HG03097 (cell line): ENCODE measurements at regions not wholly inside any gene's neighbourhood (a gene's known extent, or its start where the extent isn't known, plus 50 kb on each side); places are given as distances from the start of the nearest gene placed in this dataset.
"Not testable (repeated sequence)": the region's sequence is repeated elsewhere in the genome, so short reads cannot be mapped to it uniquely, and the experiment has no call there.

ENCODE experiments used
- ATAC-seq: cut with Tn5 transposase; IDR thresholded peaks from one replicate; pipeline ENCODE4 v1.9.1; 2021; ENCODE audit not compliant: unreplicated experiment, low FRiP score

GRCh38 chr18:34350778-34351177 lies 126.1 kb upstream of the NOL4 start:
- no peak for ATAC-seq

GRCh38 chr18:34352385-34353163 lies 127.9 kb upstream of the NOL4 start:
- no peak for ATAC-seq

GRCh38 chr18:34354351-34354750 lies 129.6 kb upstream of the NOL4 start:
- ATAC-seq, result no peak

- no peak for ATAC-seq
Observed at GRCh38 chr18:34357944-34358580, 133.3 kb upstream of the NOL4 start.

- ATAC-seq, result peak; percentile 65
Observed at GRCh38 chr18:34358923-34359322, 134.2 kb upstream of the NOL4 start.

GRCh38 chr18:34364699-34365098 lies 140.0 kb upstream of the NOL4 start:
- ATAC-seq, result no peak

GRCh38 chr18:34370704-34371395 lies 146.1 kb upstream of the NOL4 start:
- no peak for ATAC-seq

- no peak for ATAC-seq
Observed at GRCh38 chr18:34380326-34380725, 155.6 kb upstream of the NOL4 start.

- no peak for ATAC-seq
Observed at GRCh38 chr18:34385311-34385710, 160.6 kb upstream of the NOL4 start.

- no peak for ATAC-seq
Observed at GRCh38 chr18:34386803-34387202, 162.1 kb upstream of the NOL4 start.

GRCh38 chr18:34397286-34397896 lies 172.7 kb upstream of the NOL4 start:
- ATAC-seq, result no peak

- no peak for ATAC-seq
Observed at GRCh38 chr18:34399892-34400291, 175.2 kb upstream of the NOL4 start.

GRCh38 chr18:34400834-34401233 lies 176.1 kb upstream of the NOL4 start:
- no peak for ATAC-seq

- ATAC-seq, result no peak
Observed at GRCh38 chr18:34401775-34402174, 177.1 kb upstream of the NOL4 start.

- ATAC-seq, result not testable (repeated sequence)
Observed at GRCh38 chr18:34407471-34407870, 182.8 kb upstream of the NOL4 start.

GRCh38 chr18:34411952-34412351 lies 187.2 kb upstream of the NOL4 start:
- ATAC-seq, result no peak

GRCh38 chr18:34431042-34431441 lies 206.3 kb upstream of the NOL4 start:
- no peak for ATAC-seq

GRCh38 chr18:34444622-34445021 lies 219.9 kb upstream of the NOL4 start:
- no peak for ATAC-seq

GRCh38 chr18:34448662-34449061 lies 223.9 kb upstream of the NOL4 start:
- no peak for ATAC-seq

GRCh38 chr18:34457761-34458160 lies 233.0 kb upstream of the NOL4 start:
- no peak for ATAC-seq

- no peak for ATAC-seq
Observed at GRCh38 chr18:34458410-34458977, 233.8 kb upstream of the NOL4 start.
